ENCODE measurements at regions not wholly inside any gene's neighbourhood (a gene's known extent, or its start where the extent isn't known, plus 50 kb on each side); places are given as distances from the start of the nearest gene placed in this dataset.

DNA sequence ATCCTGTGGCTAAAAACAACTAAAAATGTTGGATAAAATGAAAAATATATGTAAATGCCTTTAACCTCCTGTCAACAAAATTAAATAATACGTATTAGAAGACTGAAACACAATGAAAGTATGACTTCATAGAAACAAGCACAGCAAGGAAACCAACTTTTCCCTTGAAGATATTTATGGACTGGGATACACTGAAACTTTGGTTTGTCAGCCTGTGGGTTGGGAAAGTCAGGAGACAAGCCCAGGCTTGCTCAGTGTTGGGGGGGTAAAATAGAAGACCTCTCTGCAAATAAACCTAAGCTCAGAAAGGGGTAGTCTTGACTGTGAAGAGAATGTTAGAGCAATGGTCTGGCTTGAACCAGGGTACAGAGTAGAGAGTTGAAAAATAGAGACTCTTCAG, 454.5 kb downstream of the FBXO15 start:
- TF ChIP-seq, protein P1, sequence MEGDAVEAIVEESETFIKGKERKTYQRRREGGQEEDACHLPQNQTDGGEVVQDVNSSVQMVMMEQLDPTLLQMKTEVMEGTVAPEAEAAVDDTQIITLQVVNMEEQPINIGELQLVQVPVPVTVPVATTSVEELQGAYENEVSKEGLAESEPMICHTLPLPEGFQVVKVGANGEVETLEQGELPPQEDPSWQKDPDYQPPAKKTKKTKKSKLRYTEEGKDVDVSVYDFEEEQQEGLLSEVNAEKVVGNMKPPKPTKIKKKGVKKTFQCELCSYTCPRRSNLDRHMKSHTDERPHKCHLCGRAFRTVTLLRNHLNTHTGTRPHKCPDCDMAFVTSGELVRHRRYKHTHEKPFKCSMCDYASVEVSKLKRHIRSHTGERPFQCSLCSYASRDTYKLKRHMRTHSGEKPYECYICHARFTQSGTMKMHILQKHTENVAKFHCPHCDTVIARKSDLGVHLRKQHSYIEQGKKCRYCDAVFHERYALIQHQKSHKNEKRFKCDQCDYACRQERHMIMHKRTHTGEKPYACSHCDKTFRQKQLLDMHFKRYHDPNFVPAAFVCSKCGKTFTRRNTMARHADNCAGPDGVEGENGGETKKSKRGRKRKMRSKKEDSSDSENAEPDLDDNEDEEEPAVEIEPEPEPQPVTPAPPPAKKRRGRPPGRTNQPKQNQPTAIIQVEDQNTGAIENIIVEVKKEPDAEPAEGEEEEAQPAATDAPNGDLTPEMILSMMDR (IDR thresholded peaks at IDR 0.05 in 2 of 3, conservative IDR thresholded peaks at IDR 0.05 in 1 of 3; ENCODE audit: control insufficient read depth in 2 of 3, extremely low read depth in 1 of 3, insufficient read depth in 1 of 3, low read depth in 3 of 3, low read length in 3 of 3) = no peak
- TF ChIP-seq POLR2A (IDR thresholded peaks at IDR 0.05; ENCODE audit: low read depth, low read length) (no peak), HDAC2 (IDR thresholded peaks at IDR 0.05) (no peak), SMAD1 (IDR thresholded peaks at IDR 0.05; ENCODE audit: low read depth, partially characterized antibody) (no peak), NFYA (IDR thresholded peaks at IDR 0.05; ENCODE audit: borderline replicate concordance, low read depth, low read length) (no peak), SMC3 (IDR thresholded peaks at IDR 0.05; ENCODE audit: borderline replicate concordance, low read length) (no peak)
- TF ChIP-seq, protein P2, sequence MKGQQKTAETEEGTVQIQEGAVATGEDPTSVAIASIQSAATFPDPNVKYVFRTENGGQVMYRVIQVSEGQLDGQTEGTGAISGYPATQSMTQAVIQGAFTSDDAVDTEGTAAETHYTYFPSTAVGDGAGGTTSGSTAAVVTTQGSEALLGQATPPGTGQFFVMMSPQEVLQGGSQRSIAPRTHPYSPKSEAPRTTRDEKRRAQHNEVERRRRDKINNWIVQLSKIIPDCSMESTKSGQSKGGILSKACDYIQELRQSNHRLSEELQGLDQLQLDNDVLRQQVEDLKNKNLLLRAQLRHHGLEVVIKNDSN (IDR thresholded peaks at IDR 0.05; ENCODE audit: borderline replicate concordance, extremely low read length, insufficient read depth, low read depth, low read length) = no peak
- TF ChIP-seq, protein P3, sequence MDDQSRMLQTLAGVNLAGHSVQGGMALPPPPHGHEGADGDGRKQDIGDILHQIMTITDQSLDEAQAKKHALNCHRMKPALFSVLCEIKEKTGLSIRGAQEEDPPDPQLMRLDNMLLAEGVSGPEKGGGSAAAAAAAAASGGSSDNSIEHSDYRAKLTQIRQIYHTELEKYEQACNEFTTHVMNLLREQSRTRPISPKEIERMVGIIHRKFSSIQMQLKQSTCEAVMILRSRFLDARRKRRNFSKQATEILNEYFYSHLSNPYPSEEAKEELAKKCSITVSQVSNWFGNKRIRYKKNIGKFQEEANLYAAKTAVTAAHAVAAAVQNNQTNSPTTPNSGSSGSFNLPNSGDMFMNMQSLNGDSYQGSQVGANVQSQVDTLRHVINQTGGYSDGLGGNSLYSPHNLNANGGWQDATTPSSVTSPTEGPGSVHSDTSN (IDR thresholded peaks at IDR 0.05; ENCODE audit: insufficient replicate concordance, low read depth, low read length) = no peak
